Right lobe of liver (tissue), 4 donors: ENCODE measurements at regions not wholly inside any gene's neighbourhood (a gene's known extent, or its start where the extent isn't known, plus 50 kb on each side); places are given as distances from the start of the nearest gene placed in this dataset.

Source experiments
- CTCF ChIP-seq, 4 donors: fragments of 200-600 bp in 3 of 4; fragments of 450-650 bp in 1 of 4; IDR thresholded peaks; one replicate each; pipeline versions ENCODE4 v1.5.1 to v1.8.0; 2016 to 2022; ENCODE audit warnings: antibody characterized with exemption in 4 of 4, mild to moderate bottlenecking in 2 of 4
- POLR2A ChIP-seq: fragments of 450-650 bp; IDR thresholded peaks from one replicate; pipeline ENCODE4 v1.6.1; 2017; ENCODE audit warnings: antibody characterized with exemption, mild to moderate bottlenecking
- donor health status: DM: no; HTN: no; CAD: no.
- donor health status: DM: no; HTN: no; CAD: no.
- donor health status: DM: no; HTN: yes; CAD: no.

GRCh38 chr4:66298569-66298968 is 628.3 kb upstream of the EPHA5 start:
- TF ChIP-seq CTCF (IDR thresholded peaks at IDR 0.05), result no peak
- no peak for TF ChIP-seq POLR2A
